ACC112 (cell line): ENCODE measurements at regions not wholly inside any gene's neighbourhood (a gene's known extent, or its start where the extent isn't known, plus 50 kb on each side); places are given as distances from the start of the nearest gene placed in this dataset.

Source experiments
- H2AFZ ChIP-seq: fragments of 200-600 bp; sonication (generic); one replicate; pipeline ENCODE4 v1.6.0; 2017; ENCODE audit warnings: antibody characterized with exemption, low read length; ENCODE audit not compliant: unreplicated experiment
- H3K27ac ChIP-seq: fragments of 200-600 bp; sonication (generic); 2 replicates; pipeline ENCODE4 v1.5.1; 2014; ENCODE audit warnings: low read depth, mild to moderate bottlenecking, antibody characterized with exemption, low read length, moderate library complexity
- H3K27me3 ChIP-seq: fragments of 200-600 bp; sonication (generic); 2 replicates; pipeline ENCODE4 v1.6.1; 2014; ENCODE audit warnings: mild to moderate bottlenecking, antibody characterized with exemption, low read length, moderate library complexity, mixed read lengths; ENCODE audit not compliant: insufficient read depth
- H3K36me3 ChIP-seq: fragments of 200-600 bp; sonication (generic); 2 replicates; pipeline ENCODE4 v1.6.1; 2016; ENCODE audit warnings: mild to moderate bottlenecking, antibody characterized with exemption, low read length, moderate library complexity, mixed read lengths; ENCODE audit not compliant: insufficient read depth
- H3K4me1 ChIP-seq: fragments of 200-600 bp; sonication (generic); one replicate; pipeline ENCODE4 v1.6.1; 2016; ENCODE audit warnings: low read length, mixed read lengths; ENCODE audit not compliant: insufficient read depth, unreplicated experiment, control insufficient read depth
- H3K4me3 ChIP-seq: fragments of 200-600 bp; sonication (generic); 2 replicates; pipeline ENCODE4 v1.5.1; 2014; ENCODE audit warnings: mild to moderate bottlenecking, low read depth, low read length
- H3K79me2 ChIP-seq: fragments of 200-600 bp; sonication (generic); one replicate; pipeline ENCODE4 v1.6.0; 2016; ENCODE audit warnings: low read length; ENCODE audit not compliant: control insufficient read depth, unreplicated experiment, insufficient read depth

- H2AFZ ChIP-seq: no peak overlapping the region
- no peak overlapping the region for H3K4me3 ChIP-seq
- H3K79me2 ChIP-seq: no peaks in the 10 kb centered on the region
- H3K4me1 ChIP-seq: no peaks in the 10 kb centered on the region
- no peak overlapping the region for H3K27ac ChIP-seq
- H3K36me3 ChIP-seq: no peaks in the 10 kb centered on the region
- H3K27me3 ChIP-seq: no peaks in the 10 kb centered on the region
These were observed 124.5 kb downstream of the BTG1 start for GRCh38 chr12:92020983-92021665.

GRCh38 chr12:92019491-92020277 lies 126.0 kb downstream of the BTG1 start:
- H3K36me3 ChIP-seq: no peaks in the 10 kb centered on the region
- no peak overlapping the region for H3K27ac ChIP-seq
- no peak overlapping the region for H3K4me3 ChIP-seq
- no peaks in the 10 kb centered on the region for H3K4me1 ChIP-seq
- H2AFZ ChIP-seq: no peak overlapping the region
- H3K79me2 ChIP-seq: no peaks in the 10 kb centered on the region
- no peaks in the 10 kb centered on the region for H3K27me3 ChIP-seq

GRCh38 chr12:92012691-92013090 lies 133.0 kb downstream of the BTG1 start:
- Histone ChIP-seq H2AFZ (no peak overlapping the region), H3K79me2 (no peaks in the 10 kb centered on the region), H3K4me3 (no peak overlapping the region), H3K27ac (no peak overlapping the region), H3K27me3 (no peaks in the 10 kb centered on the region), H3K36me3 (no peaks in the 10 kb centered on the region), H3K4me1 (no peaks in the 10 kb centered on the region)

GRCh38 chr12:92010853-92011701 lies 134.6 kb downstream of the BTG1 start:
- Histone ChIP-seq H3K27me3 (no peaks in the 10 kb centered on the region), H3K4me1 (no peaks in the 10 kb centered on the region), H3K27ac (no peak overlapping the region), H2AFZ (no peak overlapping the region), H3K4me3 (no peak overlapping the region), H3K36me3 (no peaks in the 10 kb centered on the region), H3K79me2 (no peaks in the 10 kb centered on the region)

- no peaks in the 10 kb centered on the region for H3K27me3 ChIP-seq
- H3K4me3 ChIP-seq: no peak overlapping the region
- H3K79me2 ChIP-seq: no peaks in the 10 kb centered on the region
- no peaks in the 10 kb centered on the region for H3K4me1 ChIP-seq
- H3K27ac ChIP-seq: no peak overlapping the region
- H2AFZ ChIP-seq: no peak overlapping the region
- no peaks in the 10 kb centered on the region for H3K36me3 ChIP-seq
These were observed 135.3 kb downstream of the BTG1 start for GRCh38 chr12:92010368-92010767.

GRCh38 chr12:92008345-92008744 lies 137.3 kb downstream of the BTG1 start:
- Histone ChIP-seq H3K36me3 (no peaks in the 10 kb centered on the region), H3K27ac (no peak overlapping the region)

GRCh38 chr12:92007787-92008186 lies 137.9 kb downstream of the BTG1 start:
- no peak overlapping the region for H3K27ac ChIP-seq
- no peaks in the 10 kb centered on the region for H3K36me3 ChIP-seq

More at GRCh38 chr12:92008345-92008744, 137.3 kb downstream of the BTG1 start:
- H3K27me3 ChIP-seq: no peaks in the 10 kb centered on the region
- no peak overlapping the region for H2AFZ ChIP-seq
- H3K79me2 ChIP-seq: no peaks in the 10 kb centered on the region
- no peaks in the 10 kb centered on the region for H3K4me1 ChIP-seq
- no peak overlapping the region for H3K4me3 ChIP-seq

GRCh38 chr12:92003701-92004100 lies 141.9 kb downstream of the BTG1 start:
- Histone ChIP-seq H3K4me1 (peaks cover 4% of the 10 kb centered on the region), H2AFZ (no peak overlapping the region)

More at GRCh38 chr12:92007787-92008186, 137.9 kb downstream of the BTG1 start:
- Histone ChIP-seq H3K4me1 (no peaks in the 10 kb centered on the region), H3K4me3 (no peak overlapping the region), H3K27me3 (no peaks in the 10 kb centered on the region), H2AFZ (no peak overlapping the region), H3K79me2 (no peaks in the 10 kb centered on the region)

GRCh38 chr12:92002673-92003382 lies 142.8 kb downstream of the BTG1 start:
- no peaks in the 10 kb centered on the region for H3K36me3 ChIP-seq
- H3K4me3 ChIP-seq: no peak overlapping the region
- no peak overlapping the region for H2AFZ ChIP-seq
- H3K4me1 ChIP-seq: peaks cover 4% of the 10 kb centered on the region
- H3K27ac ChIP-seq: no peak overlapping the region
- no peaks in the 10 kb centered on the region for H3K27me3 ChIP-seq
- H3K79me2 ChIP-seq: no peaks in the 10 kb centered on the region

More at GRCh38 chr12:92003701-92004100, 141.9 kb downstream of the BTG1 start:
- Histone ChIP-seq H3K4me3 (no peak overlapping the region), H3K79me2 (no peaks in the 10 kb centered on the region), H3K36me3 (no peaks in the 10 kb centered on the region), H3K27ac (no peak overlapping the region), H3K27me3 (no peaks in the 10 kb centered on the region)

GRCh38 chr12:92002195-92002649 lies 143.4 kb downstream of the BTG1 start:
- Histone ChIP-seq H3K36me3 (no peaks in the 10 kb centered on the region), H3K79me2 (no peaks in the 10 kb centered on the region), H2AFZ (no peak overlapping the region), H3K4me3 (no peak overlapping the region), H3K4me1 (peaks cover 4% of the 10 kb centered on the region), H3K27ac (no peak overlapping the region), H3K27me3 (no peaks in the 10 kb centered on the region)
